Thyroid gland (tissue), 4 donors: ENCODE measurements at regions not wholly inside any gene's neighbourhood (a gene's known extent, or its start where the extent isn't known, plus 50 kb on each side); places are given as distances from the start of the nearest gene placed in this dataset.

Experiments
- DNase-seq, 2 donors: peaks; one replicate each; pipeline ENCODE4 v3.0.0-alpha.2; 2019
- H3K27ac ChIP-seq, 3 donors: fragments of 200-600 bp; sonication (generic); 1 replicate in 2 of 3; 2 replicates in 1 of 3; pipeline ENCODE4 v1.5.1; 2016 to 2019; ENCODE audit warnings: mild to moderate bottlenecking in 1 of 3, moderate library complexity in 1 of 3
- H3K27me3 ChIP-seq: fragments of 200-600 bp; sonication (generic); one replicate; pipeline ENCODE4 v1.5.1; 2019
- H3K36me3 ChIP-seq, 2 donors: fragments of 200-600 bp; sonication (generic); one replicate each; pipeline ENCODE4 v1.5.1; 2016 to 2019
- H3K4me1 ChIP-seq, 2 donors: fragments of 200-600 bp; sonication (generic); one replicate each; pipeline ENCODE4 v1.5.1; 2017 to 2019
- H3K4me3 ChIP-seq, 3 donors: fragments of 200-600 bp; sonication (generic); replicated peaks in 1 of 3; 1 replicate in 2 of 3; 2 replicates in 1 of 3; pipeline ENCODE4 v1.5.1; 2016; ENCODE audit warnings: mild to moderate bottlenecking in 1 of 3
- H3K9me3 ChIP-seq: fragments of 200-600 bp; sonication (generic); one replicate; pipeline ENCODE4 v1.5.1; 2017
- POLR2A ChIP-seq, 2 donors: fragments of 450-650 bp; IDR thresholded peaks; one replicate each; pipeline ENCODE4 v1.6.1; 2017; ENCODE audit warnings: antibody characterized with exemption in 2 of 2, mild to moderate bottlenecking in 2 of 2, moderate library complexity in 1 of 2
- WGBS, 2 donors: methylation state at CpG; one replicate each; pipeline ENCODE4 v1.1.5; 2017; 5-methylcytosine and 5-hydroxymethylcytosine counted together
- intact Hi-C: fragments of 100-400 bp; cut with DNase I; formaldehyde crosslinking; loops from one replicate; pipeline ENCODE4 v1.15.1; 2023
- TF ChIP-seq, protein P1 (sequence below), 6 experiments: fragments of 200-600 bp in 3 of 6; fragments of 450-650 bp in 3 of 6; sonication (generic) in 3 of 6; IDR thresholded peaks; one replicate each; pipeline ENCODE4 v1.5.1; 2016 to 2019; ENCODE audit warnings: antibody characterized with exemption in 6 of 6, mild to moderate bottlenecking in 2 of 6, inconsistent platforms in 1 of 6, moderate library complexity in 1 of 6

DNA sequence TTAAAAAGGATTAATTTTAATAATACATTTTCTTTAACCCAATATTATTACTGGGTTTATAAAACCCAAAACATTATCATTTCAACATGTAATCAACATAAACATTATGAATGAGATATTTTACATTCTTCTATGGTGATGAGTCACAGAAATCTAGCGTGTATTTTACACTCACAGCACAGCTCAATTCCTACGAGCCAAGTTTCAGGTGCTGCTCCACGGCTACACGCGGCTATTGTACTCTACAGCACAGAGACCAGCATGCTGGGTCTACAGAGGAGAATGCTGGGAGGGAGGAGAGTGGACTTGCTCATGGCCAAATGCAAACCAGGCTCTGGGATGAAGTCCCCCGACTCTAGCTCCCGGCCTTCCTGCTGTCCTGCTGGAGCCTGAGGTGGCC is 72.0 kb upstream of the LMO1 start:
- no peaks in the 10 kb centered on the region for H3K9me3 ChIP-seq
- H3K27me3 ChIP-seq, result no peaks in the 10 kb centered on the region
- H3K4me1 ChIP-seq, result peaks cover 0 to 6% of the 10 kb centered on the region in 2 donors
- 89 to 92% methylated on average over 7 of the region's 7 CpGs for WGBS, 2 donors
- H3K27ac ChIP-seq, result no peak overlapping the region
- intact Hi-C loops, result no loop called here
- DNase-seq, result no peak
- no peaks in the 10 kb centered on the region for H3K36me3 ChIP-seq
- no peak overlapping the region for H3K4me3 ChIP-seq
- TF ChIP-seq, protein P1, sequence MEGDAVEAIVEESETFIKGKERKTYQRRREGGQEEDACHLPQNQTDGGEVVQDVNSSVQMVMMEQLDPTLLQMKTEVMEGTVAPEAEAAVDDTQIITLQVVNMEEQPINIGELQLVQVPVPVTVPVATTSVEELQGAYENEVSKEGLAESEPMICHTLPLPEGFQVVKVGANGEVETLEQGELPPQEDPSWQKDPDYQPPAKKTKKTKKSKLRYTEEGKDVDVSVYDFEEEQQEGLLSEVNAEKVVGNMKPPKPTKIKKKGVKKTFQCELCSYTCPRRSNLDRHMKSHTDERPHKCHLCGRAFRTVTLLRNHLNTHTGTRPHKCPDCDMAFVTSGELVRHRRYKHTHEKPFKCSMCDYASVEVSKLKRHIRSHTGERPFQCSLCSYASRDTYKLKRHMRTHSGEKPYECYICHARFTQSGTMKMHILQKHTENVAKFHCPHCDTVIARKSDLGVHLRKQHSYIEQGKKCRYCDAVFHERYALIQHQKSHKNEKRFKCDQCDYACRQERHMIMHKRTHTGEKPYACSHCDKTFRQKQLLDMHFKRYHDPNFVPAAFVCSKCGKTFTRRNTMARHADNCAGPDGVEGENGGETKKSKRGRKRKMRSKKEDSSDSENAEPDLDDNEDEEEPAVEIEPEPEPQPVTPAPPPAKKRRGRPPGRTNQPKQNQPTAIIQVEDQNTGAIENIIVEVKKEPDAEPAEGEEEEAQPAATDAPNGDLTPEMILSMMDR (IDR thresholded peaks at IDR 0.05), result no peak
- no peak for TF ChIP-seq POLR2A (IDR thresholded peaks at IDR 0.05)

DNA sequence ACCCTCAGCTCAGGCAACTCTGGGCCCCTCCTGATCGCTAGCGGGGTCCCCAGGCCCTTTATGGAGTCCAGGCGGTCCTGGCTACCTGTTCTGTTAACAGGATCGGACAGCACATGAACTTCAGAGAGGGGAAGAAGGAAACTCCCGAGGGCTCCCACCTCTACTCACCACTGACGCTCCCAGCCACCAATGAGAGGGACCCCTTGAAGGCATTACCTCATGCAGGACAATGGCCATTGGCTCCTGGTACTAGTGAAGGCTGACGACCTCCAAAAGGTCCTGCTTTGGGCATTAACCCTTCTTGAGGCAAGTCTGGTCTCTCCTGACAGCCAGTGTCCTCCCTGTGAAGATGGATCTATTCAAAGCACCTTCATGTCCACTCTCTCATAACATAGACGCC is 71.5 kb upstream of the LMO1 start:
- TF ChIP-seq, protein P1 (IDR thresholded peaks at IDR 0.05), result no peak
- no peak for TF ChIP-seq POLR2A (IDR thresholded peaks at IDR 0.05)
- no peaks in the 10 kb centered on the region for H3K36me3 ChIP-seq
- WGBS, 2 donors, result 85 to 93% methylated on average over 6 to 8 of the region's 8 CpGs
- DNase-seq, result no peak
- H3K9me3 ChIP-seq, result no peaks in the 10 kb centered on the region
- H3K4me1 ChIP-seq, result peaks cover 0 to 8% of the 10 kb centered on the region in 2 donors
- no peak overlapping the region for H3K27ac ChIP-seq
- H3K27me3 ChIP-seq, result no peaks in the 10 kb centered on the region
- H3K4me3 ChIP-seq, result no peak overlapping the region
- intact Hi-C loops, result no loop called here

DNA sequence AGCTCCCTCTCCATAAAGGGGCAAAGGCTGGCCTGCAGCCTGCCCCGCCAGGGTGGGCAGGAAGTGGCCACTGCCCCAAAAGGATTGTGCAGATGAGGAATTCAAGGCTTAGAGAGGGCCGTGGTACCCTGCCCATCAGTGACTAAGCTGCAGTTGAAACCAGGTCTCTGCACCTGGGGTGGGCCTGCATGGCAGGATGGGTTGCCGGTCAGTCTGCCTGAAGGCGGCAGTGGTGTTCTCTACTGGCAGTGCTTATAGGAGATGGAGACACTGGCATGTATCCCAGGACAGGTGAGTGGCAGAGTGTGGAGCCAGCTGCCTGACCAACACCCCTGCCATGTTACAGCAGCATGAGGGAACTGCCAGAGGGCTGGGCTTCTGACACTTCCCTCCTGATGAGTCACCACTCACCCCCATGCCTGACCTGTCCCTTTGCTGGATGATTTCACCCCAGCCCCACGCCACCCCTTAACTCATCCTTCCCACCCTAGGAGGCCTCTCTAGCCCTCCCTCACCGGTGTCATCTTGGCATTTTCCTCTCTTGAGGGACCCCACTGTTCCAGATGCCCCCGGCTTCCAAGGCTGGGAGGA is 70.2 kb upstream of the LMO1 start:
- H3K36me3 ChIP-seq, result no peaks in the 10 kb centered on the region
- WGBS, 2 donors, result 81 to 94% methylated on average over 6 to 7 of the region's 7 CpGs
- H3K27me3 ChIP-seq, result no peaks in the 10 kb centered on the region
- H3K4me1 ChIP-seq, result peaks cover 0 to 16% of the 10 kb centered on the region in 2 donors
- no peak overlapping the region for H3K27ac ChIP-seq
- H3K4me3 ChIP-seq, result no peak overlapping the region
- intact Hi-C loops, result no loop called here
- H3K9me3 ChIP-seq, result no peaks in the 10 kb centered on the region
- TF ChIP-seq POLR2A (IDR thresholded peaks at IDR 0.05), result no peak
- TF ChIP-seq, protein P1 (IDR thresholded peaks at IDR 0.05), result no peak
- DNase-seq, result peak in 1 of 2 donors; percentile 16

DNA sequence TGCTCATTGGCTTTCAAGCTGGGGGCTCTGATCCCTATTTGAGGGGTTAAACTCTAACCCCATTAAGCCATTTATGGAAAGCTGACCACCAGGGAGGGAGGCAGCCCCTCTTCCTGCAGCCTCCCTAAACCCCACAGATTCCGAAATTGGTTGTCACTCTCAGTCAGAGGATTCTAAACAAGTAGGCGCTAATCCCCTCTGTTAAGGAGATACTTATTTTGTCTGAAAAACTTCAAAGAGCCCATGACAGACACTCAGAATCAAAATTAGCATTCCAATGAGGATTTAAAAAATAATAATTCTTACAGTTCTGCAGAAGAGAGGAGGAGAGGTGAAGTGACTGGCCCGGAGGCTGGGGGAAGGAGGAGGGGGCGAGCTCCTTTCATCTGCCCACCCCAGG is 69.7 kb upstream of the LMO1 start:
- intact Hi-C loops, result no loop called here
- Histone ChIP-seq H3K9me3 (no peaks in the 10 kb centered on the region), H3K4me3 (no peak overlapping the region), H3K27ac (no peak overlapping the region), H3K4me1 (peaks cover 0 to 19% of the 10 kb centered on the region in 2 donors), H3K36me3 (no peaks in the 10 kb centered on the region), H3K27me3 (no peaks in the 10 kb centered on the region)
- WGBS, 2 donors, result 93% methylated on average over 4 of the region's 4 CpGs
- DNase-seq, result no peak
- TF ChIP-seq, protein P1 (IDR thresholded peaks at IDR 0.05), result no peak
- TF ChIP-seq POLR2A (IDR thresholded peaks at IDR 0.05), result no peak

DNA sequence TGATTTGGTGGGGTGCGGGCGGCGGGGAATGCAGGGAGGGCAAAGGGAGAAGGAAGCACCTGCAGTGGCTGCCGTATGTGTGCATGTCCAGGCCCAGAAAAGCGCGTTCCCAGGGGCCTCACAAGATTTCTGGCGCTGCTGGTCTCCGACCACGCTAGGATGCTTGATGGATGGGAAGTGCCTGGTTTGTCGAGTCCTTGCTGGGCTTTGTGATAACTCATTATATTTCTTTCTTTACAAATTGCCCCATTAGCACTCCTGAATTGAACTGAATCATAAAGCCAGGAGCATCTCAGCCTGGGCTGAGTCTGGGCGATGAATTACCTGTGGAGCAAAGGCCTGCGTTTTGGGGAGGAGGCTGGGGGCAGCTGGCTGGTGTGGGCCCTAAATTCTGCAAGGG is 69.2 kb upstream of the LMO1 start:
- Histone ChIP-seq H3K9me3 (no peaks in the 10 kb centered on the region), H3K4me1 (peaks cover 0 to 19% of the 10 kb centered on the region in 2 donors), H3K27me3 (no peaks in the 10 kb centered on the region), H3K27ac (no peak overlapping the region), H3K4me3 (no peak overlapping the region), H3K36me3 (no peaks in the 10 kb centered on the region)
- TF ChIP-seq, protein P1 (IDR thresholded peaks at IDR 0.05), result no peak
- TF ChIP-seq POLR2A (IDR thresholded peaks at IDR 0.05), result no peak
- intact Hi-C loops, result no loop called here
- no peak for DNase-seq
- WGBS, 2 donors, result 90 to 91% methylated on average over 12 of the region's 12 CpGs
